ENCODE measurements at regions not wholly inside any gene's neighbourhood (a gene's known extent, or its start where the extent isn't known, plus 50 kb on each side); places are given as distances from the start of the nearest gene placed in this dataset.

- intact Hi-C loops (cut with DNase I; ENCODE audit: low total_unique reads): no loop called here
These were observed 60.7 kb upstream of the METRNL start for GRCh38 chr17:83018658-83019193.

GRCh38 chr17:83019376-83019775, 60.0 kb upstream of the METRNL start:
- no peak overlapping the region for H3K4me3 ChIP-seq
- no peaks in the 10 kb centered on the region for H3K36me3 ChIP-seq
- in situ Hi-C loops (cut with MboI; ENCODE audit: low sequenced_read_pairs in 4 of 4) (no loop called here), intact Hi-C loops (cut with DNase I; ENCODE audit: low total_unique reads) (no loop called here)
- no peaks in the 10 kb centered on the region for H3K9me3 ChIP-seq
- H3K27ac ChIP-seq: no peak overlapping the region
- H3K4me1 ChIP-seq: no peaks in the 10 kb centered on the region
- DNase-seq: no peak
- no peak for TF ChIP-seq POLR2A (IDR thresholded peaks at IDR 0.05)
- TF ChIP-seq CTCF (IDR thresholded peaks at IDR 0.05 in 4 of 5, conservative IDR thresholded peaks at IDR 0.05 in 1 of 5): no peak
- no peaks in the 10 kb centered on the region for H3K27me3 ChIP-seq
- ATAC-seq: no peak

More at GRCh38 chr17:83018658-83019193, 60.7 kb upstream of the METRNL start:
- Histone ChIP-seq H3K27ac (no peak overlapping the region), H3K27me3 (no peaks in the 10 kb centered on the region), H3K9me3 (no peaks in the 10 kb centered on the region), H3K36me3 (no peaks in the 10 kb centered on the region), H3K4me1 (no peaks in the 10 kb centered on the region), H3K4me3 (no peak overlapping the region)
- in situ Hi-C loops (cut with MboI; ENCODE audit: low sequenced_read_pairs in 4 of 4): no loop called here
- DNase-seq (no peak), ATAC-seq (no peak)
- TF ChIP-seq POLR2A (IDR thresholded peaks at IDR 0.05): no peak
- TF ChIP-seq CTCF (IDR thresholded peaks at IDR 0.05 in 4 of 5, conservative IDR thresholded peaks at IDR 0.05 in 1 of 5): no peak

- DNase-seq (no peak), ATAC-seq (no peak)
- no peak for TF ChIP-seq CTCF (IDR thresholded peaks at IDR 0.05 in 4 of 5, conservative IDR thresholded peaks at IDR 0.05 in 1 of 5)
- Histone ChIP-seq H3K4me3 (no peak overlapping the region), H3K4me1 (no peaks in the 10 kb centered on the region), H3K36me3 (no peaks in the 10 kb centered on the region), H3K27ac (no peak overlapping the region), H3K27me3 (no peaks in the 10 kb centered on the region), H3K9me3 (no peaks in the 10 kb centered on the region)
- in situ Hi-C loops (cut with MboI; ENCODE audit: low sequenced_read_pairs in 4 of 4) (no loop called here), intact Hi-C loops (cut with DNase I; ENCODE audit: low total_unique reads) (no loop called here)
These were observed 55.0 kb upstream of the METRNL start for GRCh38 chr17:83024218-83024971.

- intact Hi-C loops (cut with DNase I; ENCODE audit: low total_unique reads) (no loop called here), in situ Hi-C loops (cut with MboI; ENCODE audit: low sequenced_read_pairs in 4 of 4) (no loop called here)
- TF ChIP-seq POLR2A (IDR thresholded peaks at IDR 0.05) (no peak), CTCF (IDR thresholded peaks at IDR 0.05 in 4 of 5, conservative IDR thresholded peaks at IDR 0.05 in 1 of 5) (no peak)
- ATAC-seq (no peak), DNase-seq (no peak)
- no peaks in the 10 kb centered on the region for H3K4me1 ChIP-seq
- no peaks in the 10 kb centered on the region for H3K27me3 ChIP-seq
- H3K4me3 ChIP-seq: no peak overlapping the region
- no peaks in the 10 kb centered on the region for H3K36me3 ChIP-seq
- H3K27ac ChIP-seq: no peak overlapping the region
- no peaks in the 10 kb centered on the region for H3K9me3 ChIP-seq
These were observed 53.7 kb upstream of the METRNL start for GRCh38 chr17:83025636-83026280.
